GM21515 (cell line): ENCODE measurements at regions not wholly inside any gene's neighbourhood (a gene's known extent, or its start where the extent isn't known, plus 50 kb on each side); places are given as distances from the start of the nearest gene placed in this dataset.
"Not testable (repeated sequence)": the region's sequence is repeated elsewhere in the genome, so short reads cannot be mapped to it uniquely, and the experiment has no call there.

Experiments used
- ATAC-seq: cut with Tn5 transposase; IDR thresholded peaks from one replicate; pipeline ENCODE4 v1.9.1; 2021; ENCODE audit not compliant: unreplicated experiment

DNA sequence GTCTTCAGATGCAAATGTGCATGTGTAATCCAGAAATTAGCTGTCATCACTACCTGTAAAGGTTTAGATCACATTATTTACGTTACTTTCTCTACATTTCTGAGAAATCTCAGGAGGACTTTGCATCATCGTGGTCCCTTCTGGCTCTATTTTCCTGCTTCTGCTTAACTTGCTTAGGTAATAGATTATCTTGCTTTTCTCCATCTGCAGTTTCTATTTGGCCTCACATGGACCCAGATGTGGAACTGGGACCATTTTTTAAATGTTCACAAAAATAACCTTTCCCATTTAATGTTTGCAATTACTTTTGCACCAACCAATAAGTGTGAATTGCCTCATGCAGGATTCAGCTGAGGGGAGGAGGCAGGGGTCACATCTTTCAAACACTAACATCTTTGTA is 278.4 kb upstream of the SEMA3C start:
- ATAC-seq = no peak

- no peak for ATAC-seq
Measured at GRCh38 chr7:81195033-81195432, 276.2 kb upstream of the SEMA3C start.

- no peak for ATAC-seq
Measured at GRCh38 chr7:81190997-81191768, 272.3 kb upstream of the SEMA3C start.

DNA sequence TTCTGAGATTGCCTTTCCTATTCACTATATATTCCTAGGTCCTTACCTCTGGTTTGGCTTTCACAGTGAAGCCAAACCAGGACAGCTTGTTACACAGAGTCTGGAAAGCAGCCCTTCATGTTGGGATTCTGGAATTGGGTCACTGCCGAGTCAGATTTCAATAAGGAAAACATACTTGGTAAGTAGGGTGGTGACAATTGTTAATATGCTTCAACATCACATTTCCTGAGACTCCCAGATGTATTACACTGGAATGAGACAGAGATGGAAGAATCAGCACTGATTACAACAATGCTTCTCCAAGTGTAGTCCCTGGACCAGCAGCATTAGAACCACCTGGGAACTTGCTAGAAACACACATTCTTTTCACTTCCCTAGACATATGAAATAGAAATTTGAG is 268.9 kb upstream of the SEMA3C start:
- ATAC-seq = no peak

DNA sequence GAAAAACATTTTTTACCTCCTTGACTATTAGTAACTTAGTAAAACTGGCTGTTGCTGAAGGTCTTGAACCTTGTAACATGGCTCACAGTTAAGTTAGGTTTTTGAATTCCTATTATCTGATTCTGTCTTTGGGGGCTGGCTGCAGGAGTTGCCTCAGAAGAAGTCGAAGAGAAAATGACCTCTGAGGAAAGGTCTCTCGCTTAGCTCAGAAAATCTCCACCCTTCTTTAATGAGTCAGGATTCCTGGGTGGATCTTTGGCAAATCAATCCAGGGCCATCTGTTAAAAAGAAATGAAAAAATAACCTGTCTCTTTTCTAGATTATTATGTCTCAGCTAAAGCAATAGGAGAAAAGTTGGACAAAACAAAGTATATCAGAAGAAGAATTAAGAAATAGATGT is 267.8 kb upstream of the SEMA3C start:
- ATAC-seq = no peak

DNA sequence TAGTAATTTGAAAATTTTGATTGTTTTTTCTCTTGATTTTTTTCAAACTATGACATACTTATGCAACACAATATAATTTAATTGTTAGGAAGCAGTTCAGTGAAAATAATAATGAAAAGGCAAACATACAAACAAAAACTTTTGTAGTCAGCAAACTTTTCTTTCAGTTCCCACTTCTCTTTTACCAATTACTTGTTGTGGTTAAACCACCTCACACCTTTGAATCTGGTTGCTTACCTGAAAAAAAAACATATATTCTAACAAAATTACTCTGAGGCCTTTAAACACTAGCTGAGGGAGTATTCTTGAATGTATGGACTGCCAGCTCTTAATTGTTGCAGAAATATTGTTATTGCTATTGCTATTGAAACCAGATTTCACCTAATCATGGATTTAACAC is 266.2 kb upstream of the SEMA3C start:
- ATAC-seq = no peak

GRCh38 chr7:81183326-81183725 is 264.5 kb upstream of the SEMA3C start:
- ATAC-seq = no peak

GRCh38 chr7:81182056-81182455 is 263.2 kb upstream of the SEMA3C start:
- not testable (repeated sequence) for ATAC-seq

DNA sequence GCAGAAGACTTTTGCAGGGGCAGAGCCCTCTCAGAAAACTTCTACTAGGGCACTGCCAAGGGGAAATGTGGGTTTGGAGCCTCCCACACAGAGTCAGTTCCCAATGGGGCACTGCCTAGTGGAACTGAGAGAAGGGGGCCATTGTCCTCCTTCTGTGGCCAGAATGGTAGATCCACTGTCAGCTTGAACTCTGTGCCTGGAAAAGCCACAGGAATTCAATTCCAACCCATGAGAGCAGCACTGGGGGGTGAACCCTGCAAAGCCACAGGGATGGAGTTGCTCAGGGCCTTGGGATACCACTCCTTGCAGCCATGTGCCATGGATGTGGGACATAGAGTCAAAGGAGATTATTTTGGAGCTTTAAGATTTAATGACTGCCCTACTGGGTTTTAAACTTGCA is 262.2 kb upstream of the SEMA3C start:
- no peak for ATAC-seq

DNA sequence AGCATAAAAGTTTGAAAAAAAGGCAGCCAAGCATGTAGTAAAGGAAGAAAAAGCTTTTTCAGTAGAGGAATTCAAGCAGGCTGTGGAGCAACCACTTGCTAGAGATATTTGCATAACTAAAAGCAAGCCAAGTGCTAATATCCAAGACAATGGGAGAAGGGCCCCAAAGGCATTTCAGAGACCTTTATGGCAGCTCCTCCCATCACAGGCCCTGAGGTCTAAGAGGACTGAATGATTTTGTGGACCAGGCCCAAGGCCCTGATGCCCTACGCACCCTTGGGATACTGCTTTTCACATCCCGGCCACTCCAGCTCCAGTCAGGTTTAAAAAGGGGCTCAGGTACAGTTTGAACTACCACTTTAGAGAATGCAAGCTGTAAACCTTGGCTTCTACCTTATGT is 261.7 kb upstream of the SEMA3C start:
- no peak for ATAC-seq

GRCh38 chr7:81175275-81175940 is 256.6 kb upstream of the SEMA3C start:
- no peak for ATAC-seq

DNA sequence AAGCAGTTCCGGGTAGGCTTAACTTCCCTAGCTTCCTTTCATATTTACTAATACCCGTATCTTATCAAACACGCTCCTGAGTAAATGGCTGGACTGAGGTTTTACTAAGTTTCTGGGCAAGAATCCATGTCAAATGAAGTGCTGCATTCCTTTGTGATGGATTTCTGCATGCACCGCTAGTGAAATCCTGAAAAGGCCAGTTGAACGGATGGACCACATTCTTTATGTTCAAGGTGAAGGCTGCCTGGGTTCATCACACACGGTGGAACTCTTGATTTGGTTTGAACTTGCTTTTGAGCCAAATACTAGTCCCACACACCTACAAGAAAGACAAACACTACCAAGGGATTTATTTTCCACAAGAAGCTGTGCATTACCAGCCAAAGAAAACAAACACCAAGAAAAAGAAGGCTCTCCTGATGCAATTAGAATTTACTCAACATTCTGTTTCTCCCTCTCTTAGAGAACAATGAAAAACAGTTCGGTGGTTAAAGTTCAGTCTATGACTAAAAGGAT is 255.0 kb upstream of the SEMA3C start:
- no peak for ATAC-seq

DNA sequence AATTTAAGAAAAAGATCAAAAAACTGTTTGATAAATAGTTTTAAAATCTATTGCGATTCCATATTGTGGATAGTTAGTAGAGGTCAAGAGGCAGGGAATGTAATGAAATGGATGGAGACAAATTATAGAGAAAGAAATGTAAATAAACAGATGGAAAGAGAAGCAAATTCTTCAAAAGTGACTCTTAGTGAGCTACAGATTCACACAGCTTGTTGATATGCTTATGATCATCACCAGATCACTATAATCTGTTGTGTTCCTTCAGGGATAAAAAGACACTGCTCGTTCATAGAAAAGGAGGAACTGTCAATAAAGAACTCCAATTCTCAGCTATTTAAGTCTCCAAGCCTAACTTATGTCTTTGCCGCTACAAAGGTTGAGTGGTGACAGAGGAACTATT is 251.4 kb upstream of the SEMA3C start:
- ATAC-seq = no peak

DNA sequence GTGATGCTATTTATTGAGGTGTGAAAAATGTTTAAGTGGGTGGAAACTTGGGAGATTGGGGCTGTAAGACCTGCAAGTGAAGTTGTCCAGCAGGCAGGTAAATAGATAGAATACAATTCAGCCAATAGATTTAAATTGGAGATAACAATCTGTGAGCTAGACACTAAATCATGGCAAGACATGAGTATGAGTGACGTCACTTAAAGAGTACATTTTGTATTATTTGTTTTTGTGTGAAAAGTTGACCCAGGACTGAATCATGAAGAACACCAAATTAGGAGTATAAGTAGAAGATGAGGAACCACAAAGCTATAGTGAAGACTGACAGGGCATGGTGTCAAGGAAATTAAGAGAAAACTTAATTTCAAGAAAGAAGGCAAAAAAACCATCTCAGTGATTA is 249.1 kb upstream of the SEMA3C start:
- ATAC-seq = no peak

DNA sequence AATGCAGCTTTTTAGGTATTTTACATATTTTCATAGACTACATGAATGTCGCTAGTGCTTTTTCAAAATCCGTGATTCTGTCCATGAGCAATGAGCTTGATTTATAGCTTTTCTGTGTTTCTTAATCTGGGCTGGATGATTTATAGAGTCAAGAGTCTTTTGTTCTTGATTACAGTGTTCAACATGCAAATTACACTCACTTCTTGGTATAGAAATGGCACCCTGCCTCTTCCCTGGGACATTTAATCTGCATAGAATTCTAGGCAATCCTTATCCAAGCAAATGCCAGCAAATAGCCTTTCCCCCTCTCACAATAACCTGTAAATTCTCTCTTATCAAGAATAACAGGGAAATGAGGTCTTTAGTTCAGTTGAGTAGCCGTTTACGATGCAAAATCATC is 246.2 kb upstream of the SEMA3C start:
- no peak for ATAC-seq

DNA sequence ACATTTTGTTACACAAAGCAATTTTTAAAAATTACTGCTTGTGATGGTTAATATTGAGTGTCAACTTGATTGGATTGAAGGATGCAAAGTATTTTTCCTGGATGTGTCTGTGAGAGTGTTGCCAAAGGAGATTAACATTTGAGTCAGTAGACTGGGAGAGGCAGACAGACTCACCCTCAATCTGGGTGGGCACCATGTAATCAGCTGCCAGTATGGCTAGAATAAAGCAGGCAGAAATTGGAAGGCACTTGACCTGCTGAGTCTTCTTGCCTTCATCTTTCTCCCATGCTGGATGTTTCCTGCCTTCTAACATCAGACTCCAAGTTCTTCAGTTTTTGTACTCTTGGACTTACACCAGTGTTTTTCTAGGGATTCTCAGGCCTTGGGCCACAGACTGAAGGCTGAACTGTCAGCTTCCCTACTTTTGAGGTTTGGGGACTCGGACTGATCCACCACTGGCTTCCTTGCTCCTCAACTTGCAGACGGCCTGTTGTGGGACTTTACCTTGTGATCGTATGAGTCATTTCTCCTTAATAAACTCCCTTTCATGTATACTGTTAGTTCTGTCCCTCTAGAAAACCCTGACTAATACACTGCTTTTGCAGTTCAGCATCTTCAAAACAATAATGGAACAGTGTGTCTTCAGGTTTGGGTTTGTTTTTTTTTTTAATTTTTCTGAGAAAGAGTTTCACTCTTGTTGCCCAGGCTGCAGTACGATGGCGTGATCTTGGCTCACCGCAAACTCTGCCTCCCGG is 244.1 kb upstream of the SEMA3C start:
- no peak for ATAC-seq

- ATAC-seq = no peak
Measured at GRCh38 chr7:81162234-81162633, 243.4 kb upstream of the SEMA3C start.

GRCh38 chr7:81161451-81162075 is 242.7 kb upstream of the SEMA3C start:
- no peak for ATAC-seq

- ATAC-seq = no peak
Measured at GRCh38 chr7:81159402-81159801, 240.6 kb upstream of the SEMA3C start.

- ATAC-seq = no peak
Measured at GRCh38 chr7:81158189-81158588, 239.3 kb upstream of the SEMA3C start.

- ATAC-seq = no peak
Measured at GRCh38 chr7:81155654-81156373, 237.0 kb upstream of the SEMA3C start.
